ENCODE measurements at regions not wholly inside any gene's neighbourhood (a gene's known extent, or its start where the extent isn't known, plus 50 kb on each side); places are given as distances from the start of the nearest gene placed in this dataset.

DNA sequence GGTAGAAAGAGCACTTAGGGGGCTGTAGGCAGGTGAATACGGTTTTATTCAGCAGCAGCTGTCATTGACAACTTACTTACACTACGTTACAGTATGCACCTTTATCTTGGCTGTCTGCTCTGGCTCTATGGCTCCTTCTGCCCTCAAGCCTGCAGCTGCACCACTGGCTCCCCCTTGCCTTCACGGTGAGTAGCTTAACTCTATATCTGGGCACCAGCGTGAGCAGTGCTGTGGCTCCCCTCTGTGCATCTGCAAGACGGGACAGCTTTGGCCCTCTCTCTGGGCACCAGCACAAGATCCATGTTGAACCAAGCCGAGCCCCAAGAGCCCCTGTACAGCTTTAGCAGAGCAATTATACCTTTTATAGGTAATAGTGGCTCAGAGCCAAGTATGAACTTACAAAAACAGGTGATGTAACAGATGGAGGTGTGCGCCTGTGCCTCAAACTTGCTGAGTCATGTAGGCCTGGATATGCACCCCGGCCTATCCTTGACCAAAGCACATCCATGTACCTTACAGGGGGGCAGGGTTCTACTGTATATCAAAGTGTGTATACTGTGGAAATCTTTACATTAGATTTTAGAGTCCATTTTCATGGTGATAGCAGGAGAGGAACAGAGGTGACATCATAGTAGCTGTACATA, 96.9 kb upstream of the CTSC start:
- no peaks in the 10 kb centered on the region for H3K9me3 ChIP-seq
- no peaks in the 10 kb centered on the region for H3K4me1 ChIP-seq
- H3K4me3 ChIP-seq: no peak overlapping the region
- DNase-seq (no peak), ATAC-seq (no peak)
- H3K36me3 ChIP-seq: no peaks in the 10 kb centered on the region
- H3K27ac ChIP-seq: no peak overlapping the region
- H3K27me3 ChIP-seq: no peaks in the 10 kb centered on the region
- 63% methylated on average over 5 of the region's 8 CpGs for WGBS (ENCODE audit: insufficient coverage, low coverage, low lambda C conversion rate, missing lambda C conversion rate)
- TF ChIP-seq, protein P1, sequence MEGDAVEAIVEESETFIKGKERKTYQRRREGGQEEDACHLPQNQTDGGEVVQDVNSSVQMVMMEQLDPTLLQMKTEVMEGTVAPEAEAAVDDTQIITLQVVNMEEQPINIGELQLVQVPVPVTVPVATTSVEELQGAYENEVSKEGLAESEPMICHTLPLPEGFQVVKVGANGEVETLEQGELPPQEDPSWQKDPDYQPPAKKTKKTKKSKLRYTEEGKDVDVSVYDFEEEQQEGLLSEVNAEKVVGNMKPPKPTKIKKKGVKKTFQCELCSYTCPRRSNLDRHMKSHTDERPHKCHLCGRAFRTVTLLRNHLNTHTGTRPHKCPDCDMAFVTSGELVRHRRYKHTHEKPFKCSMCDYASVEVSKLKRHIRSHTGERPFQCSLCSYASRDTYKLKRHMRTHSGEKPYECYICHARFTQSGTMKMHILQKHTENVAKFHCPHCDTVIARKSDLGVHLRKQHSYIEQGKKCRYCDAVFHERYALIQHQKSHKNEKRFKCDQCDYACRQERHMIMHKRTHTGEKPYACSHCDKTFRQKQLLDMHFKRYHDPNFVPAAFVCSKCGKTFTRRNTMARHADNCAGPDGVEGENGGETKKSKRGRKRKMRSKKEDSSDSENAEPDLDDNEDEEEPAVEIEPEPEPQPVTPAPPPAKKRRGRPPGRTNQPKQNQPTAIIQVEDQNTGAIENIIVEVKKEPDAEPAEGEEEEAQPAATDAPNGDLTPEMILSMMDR (IDR thresholded peaks at IDR 0.05): no peak
- no peak for TF ChIP-seq POLR2A (IDR thresholded peaks at IDR 0.05)
- intact Hi-C loops (cut with DNase I): no loop called here

GRCh38 chr11:88433536-88434230, 96.1 kb upstream of the CTSC start:
- no peaks in the 10 kb centered on the region for H3K27me3 ChIP-seq
- H3K4me3 ChIP-seq: no peak overlapping the region
- intact Hi-C loops (cut with DNase I): no loop called here
- H3K4me1 ChIP-seq: no peaks in the 10 kb centered on the region
- WGBS (ENCODE audit: insufficient coverage, low coverage, low lambda C conversion rate, missing lambda C conversion rate): 74% methylated on average over 10 of the region's 13 CpGs
- H3K36me3 ChIP-seq: no peaks in the 10 kb centered on the region
- DNase-seq: no peak
- H3K27ac ChIP-seq: no peak overlapping the region
- ATAC-seq: no peak
- TF ChIP-seq, protein P1 (IDR thresholded peaks at IDR 0.05): no peak
- no peak for TF ChIP-seq POLR2A (IDR thresholded peaks at IDR 0.05)
- H3K9me3 ChIP-seq: no peaks in the 10 kb centered on the region

- Histone ChIP-seq H3K4me1 (no peaks in the 10 kb centered on the region), H3K36me3 (no peaks in the 10 kb centered on the region), H3K4me3 (no peak overlapping the region), H3K27ac (no peak overlapping the region), H3K9me3 (no peaks in the 10 kb centered on the region), H3K27me3 (no peaks in the 10 kb centered on the region)
- ATAC-seq (no peak), DNase-seq (no peak)
- WGBS (ENCODE audit: insufficient coverage, low coverage, low lambda C conversion rate, missing lambda C conversion rate): 66% methylated on average over 4 of the region's 9 CpGs
- TF ChIP-seq, protein P1 (IDR thresholded peaks at IDR 0.05): no peak
- no peak for TF ChIP-seq POLR2A (IDR thresholded peaks at IDR 0.05)
- intact Hi-C loops (cut with DNase I): no loop called here
Measured at GRCh38 chr11:88431675-88432341, 94.3 kb upstream of the CTSC start.

DNA sequence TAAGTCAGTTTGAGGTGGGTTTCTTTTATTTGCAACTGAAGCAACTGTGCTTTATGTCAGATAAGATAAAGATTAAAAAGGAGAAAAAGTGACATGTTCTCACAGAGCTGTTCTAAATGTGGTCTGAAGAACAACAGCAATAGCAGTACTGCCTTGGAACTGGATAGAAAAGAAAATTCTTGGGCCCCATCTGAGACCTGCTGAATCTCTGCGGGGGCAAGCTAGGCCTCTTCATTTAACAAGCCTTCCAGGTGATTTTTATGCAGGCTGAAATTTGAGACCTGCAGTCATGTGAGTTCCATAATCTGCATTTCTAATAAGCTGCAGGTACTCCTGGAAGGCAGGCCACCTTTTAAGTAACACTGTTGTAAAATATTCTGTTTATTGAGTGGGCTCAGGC, 91.4 kb upstream of the CTSC start:
- TF ChIP-seq POLR2A (IDR thresholded peaks at IDR 0.05): no peak
- TF ChIP-seq, protein P1 (IDR thresholded peaks at IDR 0.05): no peak
- intact Hi-C loops (cut with DNase I): no loop called here
- ATAC-seq (no peak), DNase-seq (no peak)
- 80% methylated on average over 1 of the region's 1 CpG for WGBS (ENCODE audit: insufficient coverage, low coverage, low lambda C conversion rate, missing lambda C conversion rate)
- Histone ChIP-seq H3K27me3 (no peaks in the 10 kb centered on the region), H3K27ac (no peak overlapping the region), H3K9me3 (no peaks in the 10 kb centered on the region), H3K4me1 (no peaks in the 10 kb centered on the region), H3K4me3 (no peak overlapping the region), H3K36me3 (no peaks in the 10 kb centered on the region)
